Activated CD4-positive, alpha-beta T cell treated with anti-CD3 and anti-CD28 coated beads, Interleukin-2, Interleukin-6, amounts not matched to agents 100 ng/mL and 50 ng/mL, durations not matched to agents 16 hours and 8 hours (primary cell): ENCODE measurements at regions not wholly inside any gene's neighbourhood (a gene's known extent, or its start where the extent isn't known, plus 50 kb on each side); places are given as distances from the start of the nearest gene placed in this dataset.

Experiments
- DNase-seq: peaks from one replicate; pipeline ENCODE4 v3.0.0-alpha.2; 2020

GRCh38 chr7:84614821-84615501 lies 420.4 kb upstream of the SEMA3A start:
- no peak for DNase-seq

DNA sequence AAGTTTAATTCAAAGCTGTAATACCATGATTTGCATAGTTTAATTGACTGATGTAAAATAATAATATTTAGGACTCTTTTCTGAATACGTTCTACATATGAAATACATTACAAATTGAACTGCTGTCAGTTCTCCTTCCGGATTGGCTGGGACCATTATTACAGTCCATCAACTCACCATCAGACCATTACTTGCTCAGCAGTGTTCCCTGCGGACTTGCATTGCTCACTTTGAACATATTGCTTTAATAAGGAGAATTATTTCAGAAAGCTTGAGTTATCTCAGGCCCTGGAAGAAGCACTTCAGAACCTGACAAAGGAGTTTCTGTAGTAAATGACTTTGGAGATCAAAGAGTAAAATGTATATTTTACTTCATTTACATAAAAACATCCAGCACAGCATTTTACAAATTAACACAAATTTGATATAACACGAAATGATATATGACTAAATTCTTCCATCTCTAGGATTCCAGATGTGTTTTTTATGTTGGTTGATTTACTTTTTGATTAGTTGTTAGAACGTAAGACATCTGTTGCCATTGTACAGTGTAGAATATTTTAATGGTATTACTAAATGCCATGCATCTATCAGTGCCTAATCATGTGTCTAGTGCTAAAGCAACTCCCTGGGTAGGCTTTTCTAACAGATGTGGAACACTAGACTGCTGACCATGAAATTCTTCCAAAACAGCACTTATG lies 418.5 kb upstream of the SEMA3A start:
- DNase-seq, result no peak

DNA sequence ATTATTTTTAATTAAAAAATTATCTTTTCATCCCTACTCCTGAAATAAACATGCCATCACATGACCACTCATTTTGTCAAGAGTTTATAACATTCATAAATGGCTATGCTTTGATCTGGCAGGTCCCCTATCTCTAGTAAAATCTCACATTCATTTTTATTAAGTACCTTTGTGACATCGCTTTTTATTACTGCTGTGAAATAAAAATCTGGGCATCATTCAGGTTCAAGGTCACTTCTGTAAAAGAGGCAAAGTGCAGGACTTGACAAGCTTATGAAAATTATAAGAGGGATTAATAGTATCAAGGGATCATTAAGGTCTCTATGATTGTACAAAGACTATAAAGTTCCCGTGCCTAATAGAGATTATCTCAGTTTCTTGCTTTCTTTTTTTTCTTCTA lies 416.8 kb upstream of the SEMA3A start:
- no peak for DNase-seq

GRCh38 chr7:84610390-84610789 lies 415.8 kb upstream of the SEMA3A start:
- DNase-seq, result no peak

- no peak for DNase-seq
Observed at GRCh38 chr7:84605301-84605700, 410.7 kb upstream of the SEMA3A start.

GRCh38 chr7:84603545-84603944 lies 409.0 kb upstream of the SEMA3A start:
- DNase-seq, result no peak

GRCh38 chr7:84595026-84595425 lies 400.4 kb upstream of the SEMA3A start:
- DNase-seq, result no peak

DNA sequence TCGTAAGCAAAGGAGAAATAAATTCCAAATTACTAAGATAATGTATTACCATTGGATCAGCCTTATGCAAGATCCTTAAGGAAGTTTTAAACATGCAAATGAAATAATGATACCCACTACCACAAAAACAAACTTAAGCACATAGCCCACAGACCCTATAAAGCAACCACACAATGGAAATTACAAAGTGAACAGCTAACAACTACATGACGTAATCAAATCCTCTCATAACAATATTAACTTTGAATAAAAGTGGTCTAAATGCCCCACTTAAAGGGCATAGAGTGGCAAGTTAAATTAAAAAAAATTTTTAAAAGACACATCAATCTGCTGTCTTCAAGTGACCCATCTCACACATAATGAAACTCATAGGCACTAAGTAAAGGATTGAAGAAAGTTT lies 397.3 kb upstream of the SEMA3A start:
- DNase-seq, result no peak

DNA sequence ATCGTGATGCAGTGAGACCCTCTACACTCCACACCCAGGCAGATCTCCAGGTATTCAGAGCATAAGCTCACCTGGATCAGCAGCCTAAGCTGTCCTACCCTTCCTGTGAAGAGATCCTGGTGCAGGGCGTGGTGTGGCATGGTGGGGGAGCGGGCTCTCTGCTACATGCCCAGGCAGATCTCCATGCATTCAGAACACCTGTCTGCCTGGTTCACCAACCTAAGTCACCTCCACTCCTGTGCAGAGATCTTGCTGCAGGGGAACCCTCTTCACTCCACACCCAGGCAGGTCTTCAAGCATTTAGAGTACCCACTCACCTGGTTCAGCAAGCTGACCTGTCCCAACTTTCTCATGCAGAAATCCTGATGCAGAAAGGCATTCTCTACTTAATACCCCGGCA lies 394.4 kb upstream of the SEMA3A start:
- DNase-seq, result no peak

DNA sequence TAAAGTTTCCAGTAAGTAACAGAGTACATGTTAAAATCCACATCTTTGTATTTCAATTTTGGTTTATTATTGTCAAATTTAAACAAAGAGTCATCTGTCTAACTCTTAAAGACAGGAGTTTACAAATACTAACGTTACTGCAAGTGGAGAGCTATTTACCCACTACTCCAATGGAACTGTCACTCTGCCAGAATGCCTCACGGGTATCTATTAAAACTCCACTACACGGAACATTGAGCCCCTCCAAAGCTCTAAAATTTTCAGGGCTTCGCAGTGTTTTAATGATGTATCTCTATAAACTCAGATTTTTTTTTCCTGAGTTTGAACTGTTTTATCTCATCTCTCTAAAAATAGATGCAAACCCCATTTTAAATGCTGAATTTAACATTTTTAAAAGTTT lies 388.7 kb upstream of the SEMA3A start:
- no peak for DNase-seq

DNA sequence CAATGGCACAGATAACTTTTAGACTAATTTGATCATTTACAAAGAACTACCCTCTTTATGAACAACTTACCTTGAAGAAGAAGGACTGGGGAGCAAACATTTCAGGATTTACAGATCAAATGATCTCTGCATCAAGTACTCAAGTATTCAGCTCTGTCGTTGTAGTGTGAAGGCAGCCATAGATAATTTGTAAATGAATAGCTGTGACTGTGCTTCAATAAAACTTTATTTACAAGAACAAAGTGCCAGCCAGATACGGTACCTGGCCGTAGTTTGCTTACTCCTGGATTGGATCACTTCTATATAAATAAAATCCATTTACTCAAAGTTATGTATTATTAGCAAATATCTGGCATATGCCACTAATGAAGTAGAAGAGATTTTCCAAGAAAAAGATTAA lies 388.2 kb upstream of the SEMA3A start:
- DNase-seq, result no peak

DNA sequence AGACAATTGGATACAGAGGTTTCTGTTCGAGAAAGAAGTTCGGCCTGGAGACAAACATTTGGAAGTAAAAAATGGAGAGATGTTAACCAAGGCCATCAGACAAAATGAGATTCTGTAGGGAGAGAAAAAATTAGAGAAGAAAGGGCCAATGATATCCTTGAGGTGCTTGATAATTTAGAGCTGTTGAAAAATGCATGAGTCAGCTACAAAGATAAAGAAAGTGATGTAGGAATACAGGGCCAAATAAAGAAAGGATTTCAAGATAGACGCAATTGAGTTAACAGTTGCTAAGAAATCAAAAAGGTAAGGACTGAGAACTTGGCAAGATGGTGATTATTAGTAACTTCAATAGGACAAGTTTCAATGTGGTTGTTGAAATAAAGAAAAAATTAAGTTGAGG lies 384.2 kb upstream of the SEMA3A start:
- no peak for DNase-seq

DNA sequence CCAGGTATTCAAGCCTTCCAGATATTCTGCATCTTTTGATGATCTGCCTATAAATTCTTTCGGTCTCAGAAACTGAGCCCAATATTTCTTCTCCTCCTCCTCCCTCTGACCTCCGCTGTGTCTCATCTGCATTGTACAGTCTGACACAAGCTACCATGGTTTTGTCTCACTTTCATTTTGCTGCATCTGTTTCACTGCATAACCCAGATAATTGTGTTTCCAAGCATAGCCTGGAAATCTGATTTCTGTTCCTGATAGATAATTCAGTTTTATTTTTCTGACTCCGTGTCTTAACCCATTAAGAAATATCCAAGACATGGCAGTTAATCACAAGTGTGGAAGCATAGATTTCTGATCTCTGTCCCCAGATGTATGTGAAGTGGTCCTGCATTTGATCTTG lies 374.2 kb upstream of the SEMA3A start:
- no peak for DNase-seq

GRCh38 chr7:84565345-84566074 lies 370.9 kb upstream of the SEMA3A start:
- DNase-seq, result no peak

GRCh38 chr7:84553711-84554110 lies 359.1 kb upstream of the SEMA3A start:
- no peak for DNase-seq

GRCh38 chr7:84549409-84549808 lies 354.8 kb upstream of the SEMA3A start:
- DNase-seq, result no peak

DNA sequence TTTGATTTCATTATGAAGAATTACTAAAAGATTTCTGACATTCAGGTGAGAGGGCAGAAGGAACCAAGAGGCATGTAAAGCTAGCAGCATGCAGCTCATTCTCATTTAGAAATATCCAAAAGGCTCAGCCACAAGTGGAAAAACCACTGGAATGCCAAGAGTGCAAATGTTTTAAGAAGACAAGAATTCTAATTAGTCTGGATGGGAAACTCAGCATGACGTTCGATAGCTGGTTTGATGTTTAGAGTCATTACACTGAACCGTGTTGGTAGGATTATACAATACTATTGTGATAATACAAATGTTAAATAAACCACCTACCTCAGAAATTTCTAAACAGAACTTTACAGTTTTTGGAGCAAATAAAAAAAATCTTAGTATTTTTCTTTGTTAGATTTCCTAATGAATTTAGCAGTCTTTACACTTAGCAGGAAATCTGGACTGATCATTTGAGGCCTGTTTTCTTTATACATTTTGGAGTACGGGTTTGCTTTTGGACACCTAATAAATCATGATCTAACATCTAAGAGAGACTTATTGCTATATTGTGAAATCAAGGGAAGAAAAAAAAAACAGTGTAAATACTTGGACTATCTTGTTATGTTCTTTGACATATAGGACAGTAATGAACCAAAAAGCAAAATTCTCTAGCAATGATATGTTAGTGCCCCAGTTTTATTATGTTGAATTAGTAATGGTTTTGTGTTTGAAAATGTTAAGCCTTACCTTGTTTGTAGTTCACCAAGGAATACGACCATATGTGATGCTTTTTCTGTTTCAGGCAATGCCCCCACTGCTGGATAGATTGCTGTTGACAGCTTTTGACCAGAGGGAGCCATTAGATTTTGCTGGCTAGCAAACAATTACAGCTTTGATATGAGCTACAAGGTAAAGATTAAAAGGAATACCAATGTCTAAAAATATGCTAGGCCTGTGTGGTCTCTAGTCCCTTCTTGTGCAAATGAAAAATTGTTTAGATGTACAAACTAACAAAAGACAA lies 354.1 kb upstream of the SEMA3A start:
- DNase-seq, result no peak

DNA sequence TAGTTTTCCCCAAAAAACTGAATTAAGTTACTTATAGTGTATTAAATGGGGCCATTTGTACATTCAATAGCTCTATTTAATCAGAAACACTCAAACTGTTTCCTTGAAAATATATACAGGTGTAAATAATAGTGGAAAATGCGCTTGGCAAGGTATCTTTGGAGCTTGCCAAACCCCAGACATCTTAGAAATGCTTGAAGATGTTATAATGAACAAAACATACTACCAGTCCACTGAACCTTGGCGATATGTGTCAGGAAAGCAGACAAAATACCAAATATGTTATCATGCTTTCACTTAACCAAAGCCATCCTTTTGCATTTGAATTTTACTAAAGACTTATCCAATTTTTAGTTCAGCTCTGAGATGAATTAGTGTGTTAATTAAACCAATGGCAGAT lies 352.7 kb upstream of the SEMA3A start:
- DNase-seq, result no peak

DNA sequence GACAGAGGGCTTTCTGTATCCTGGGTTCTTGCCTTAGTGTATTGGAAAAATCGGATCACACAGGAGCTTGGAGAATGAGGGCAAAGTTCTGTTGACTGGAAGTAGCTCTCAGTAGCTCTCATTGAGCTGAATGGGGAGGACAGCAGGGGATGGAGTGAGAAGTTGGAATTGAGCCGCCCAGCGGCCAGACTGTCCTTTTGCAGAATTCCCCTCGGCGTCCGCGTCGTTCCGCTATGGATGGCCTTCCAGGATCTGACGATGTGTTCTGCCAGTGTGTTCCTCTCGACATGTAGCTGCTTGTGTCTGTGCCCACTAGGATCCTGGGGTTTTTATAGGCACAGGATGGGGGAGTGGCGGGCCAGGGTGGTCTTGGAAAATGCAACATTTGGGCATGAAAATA lies 351.8 kb upstream of the SEMA3A start:
- no peak for DNase-seq

DNA sequence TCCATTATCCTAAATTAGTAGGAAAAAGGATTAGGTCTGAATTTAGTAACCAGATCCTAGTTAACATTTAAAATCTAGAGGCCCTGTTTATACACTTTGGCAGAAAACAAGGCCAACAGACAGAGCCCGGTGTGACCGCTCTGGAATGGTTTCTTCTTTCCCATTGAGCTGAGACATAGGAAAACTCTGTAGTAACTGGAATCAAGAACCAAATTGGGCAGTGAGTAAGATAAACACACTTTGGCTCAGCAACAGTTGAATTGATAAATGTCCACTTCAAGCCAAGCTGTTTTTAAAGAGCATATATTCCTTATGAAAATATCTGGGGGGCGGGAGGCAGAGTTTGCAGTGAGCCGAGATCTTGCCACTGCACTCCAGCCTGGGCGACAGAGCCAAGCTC lies 343.7 kb upstream of the SEMA3A start:
- DNase-seq, result no peak

DNA sequence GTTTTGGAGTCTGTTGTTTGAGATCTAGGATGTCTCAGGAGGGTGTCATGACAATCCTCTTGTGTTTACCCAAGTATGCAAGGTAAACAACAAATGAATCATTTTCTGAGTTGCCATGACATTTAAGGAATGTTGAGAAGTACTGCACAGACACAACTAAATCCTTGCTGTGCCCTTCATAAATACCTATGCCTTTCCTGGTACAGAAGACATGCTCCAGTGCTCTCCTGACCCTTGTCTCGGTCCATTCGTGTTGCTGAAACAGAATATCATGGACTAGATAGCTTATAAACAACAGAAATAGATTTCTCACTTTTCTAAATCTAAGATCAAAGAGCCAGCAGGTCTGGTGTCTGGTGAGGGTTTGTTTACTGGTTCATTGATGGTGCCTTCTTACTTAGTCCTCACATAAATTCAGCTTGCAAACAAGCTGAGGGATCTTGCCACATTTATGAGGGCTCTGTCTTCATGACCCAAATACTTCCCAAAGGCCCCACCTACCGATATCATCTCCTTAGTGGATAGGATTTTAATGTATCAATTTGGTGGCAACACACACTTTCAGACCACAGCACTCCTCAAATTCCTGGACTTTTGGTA lies 341.8 kb upstream of the SEMA3A start:
- DNase-seq, result no peak

GRCh38 chr7:84535580-84536270 lies 341.1 kb upstream of the SEMA3A start:
- no peak for DNase-seq
